ENCODE measurements at regions not wholly inside any gene's neighbourhood (a gene's known extent, or its start where the extent isn't known, plus 50 kb on each side); places are given as distances from the start of the nearest gene placed in this dataset.
"Not testable (repeated sequence)": the region's sequence is repeated elsewhere in the genome, so short reads cannot be mapped to it uniquely, and the experiment has no call there.

DNA sequence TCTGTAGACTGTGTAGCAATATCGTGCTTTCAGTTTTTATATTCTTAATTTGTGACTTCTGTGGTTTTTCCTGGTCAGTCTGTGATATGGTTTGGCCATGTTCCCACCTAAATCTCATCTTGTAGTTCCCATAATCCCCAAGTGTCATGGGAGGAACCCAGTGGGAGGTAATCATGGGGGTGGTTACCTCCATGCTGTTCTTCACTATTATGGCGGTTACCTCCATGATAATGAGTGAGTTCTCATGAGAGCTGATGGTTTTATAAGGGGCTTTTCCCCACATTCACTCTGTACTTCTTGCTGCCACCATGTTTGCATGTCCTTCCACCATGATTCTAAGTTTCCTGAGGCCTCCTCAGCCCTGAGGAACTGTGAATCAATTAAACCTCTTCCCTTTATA is 169.8 kb downstream of the LEPR start:
- no peak for DNase-seq (ENCODE audit: low read depth)

DNA sequence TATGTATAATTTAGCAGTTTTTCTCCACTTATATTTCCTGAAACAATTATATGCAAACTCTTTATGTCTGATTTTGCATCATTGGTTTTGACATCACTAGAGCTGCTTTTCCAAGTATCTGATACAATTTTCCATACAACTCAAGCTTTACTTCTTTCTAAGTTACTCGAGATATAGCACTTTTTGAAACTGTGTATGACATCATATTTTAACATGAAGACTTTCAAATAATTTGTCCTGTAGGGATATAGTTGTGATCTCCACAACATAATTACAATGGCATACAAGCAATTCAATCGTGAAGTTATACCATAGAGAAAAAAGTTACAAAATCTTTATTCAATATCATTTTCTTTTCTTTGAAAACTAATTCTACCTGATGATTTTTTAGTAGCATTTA is 173.0 kb downstream of the LEPR start:
- DNase-seq (ENCODE audit: low read depth) = no peak

DNA sequence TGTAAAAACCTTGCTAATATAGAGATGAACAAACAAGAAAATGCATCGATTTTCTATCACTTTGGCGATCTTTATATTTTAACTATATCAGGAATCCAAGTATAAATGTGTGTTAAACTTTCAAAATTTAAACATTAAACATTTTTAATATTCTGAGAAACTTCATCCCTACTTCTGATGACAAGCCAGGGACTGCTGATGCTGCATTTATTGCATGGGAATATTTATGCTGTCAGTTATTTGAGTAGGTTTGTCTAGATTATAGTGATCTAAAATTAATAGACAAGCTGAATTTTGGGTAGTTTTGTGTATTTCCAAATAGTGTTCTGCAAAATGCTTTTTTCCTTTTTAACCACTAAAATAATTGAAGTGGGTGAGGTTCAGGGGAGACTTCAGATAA is 175.3 kb downstream of the LEPR start:
- DNase-seq (ENCODE audit: low read depth) = no peak

DNA sequence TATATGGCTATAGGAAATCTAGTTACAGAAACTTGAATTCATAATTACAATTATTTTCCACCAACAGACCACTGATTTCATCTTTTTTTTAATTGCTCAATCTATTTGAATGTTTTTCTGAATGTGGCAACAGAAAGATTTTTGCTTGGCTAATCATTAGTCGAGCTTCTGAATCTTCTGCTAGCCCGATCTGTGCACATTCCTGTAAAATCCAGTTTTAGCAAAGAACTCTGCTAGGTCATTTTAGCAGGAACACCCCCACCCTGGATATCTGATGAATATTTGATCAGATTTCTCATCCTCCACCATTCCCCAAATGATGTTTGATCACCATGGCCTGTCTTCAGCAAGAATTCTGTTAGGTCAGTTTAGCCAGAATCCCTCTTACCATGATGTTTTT is 176.3 kb downstream of the LEPR start:
- no peak for DNase-seq (ENCODE audit: low read depth)

DNA sequence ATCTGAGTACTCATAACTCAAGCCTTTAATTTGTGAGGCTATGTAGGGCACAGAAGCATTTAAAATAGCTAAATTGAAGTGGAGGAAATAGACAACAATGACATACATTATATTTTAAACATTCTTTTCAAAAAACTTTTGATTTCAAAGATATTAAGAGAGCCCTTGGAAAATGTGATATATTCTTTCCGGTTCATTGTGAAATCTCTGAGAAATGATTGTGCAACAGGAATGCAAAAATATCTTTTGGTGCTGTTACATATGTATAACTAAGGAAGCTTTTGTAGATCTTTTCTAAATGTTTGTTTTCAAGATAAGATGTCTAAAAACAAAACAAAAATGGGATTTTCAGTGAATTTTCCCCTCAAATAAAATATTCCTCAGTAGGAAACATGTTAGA is 185.2 kb downstream of the LEPR start:
- DNase-seq (ENCODE audit: low read depth) = no peak

DNA sequence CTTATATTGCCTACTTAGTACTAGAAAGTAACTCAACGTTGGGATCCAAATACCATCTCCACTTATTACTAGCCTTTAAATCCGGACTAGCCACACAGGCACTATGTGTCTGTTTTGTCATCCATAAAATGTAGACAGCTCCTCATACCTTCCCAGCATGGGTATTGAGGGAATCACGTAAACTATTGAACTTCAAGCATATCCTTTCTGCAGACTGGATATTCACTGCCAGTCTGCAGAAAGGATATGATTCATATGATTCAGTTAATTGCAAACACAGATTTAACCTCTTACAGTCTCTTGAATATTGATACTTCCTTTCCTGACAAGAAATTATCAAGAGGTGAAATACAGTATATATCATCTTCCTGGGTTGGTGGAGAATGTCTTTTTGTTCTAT is 186.0 kb downstream of the LEPR start:
- no peak for DNase-seq (ENCODE audit: low read depth)

DNA sequence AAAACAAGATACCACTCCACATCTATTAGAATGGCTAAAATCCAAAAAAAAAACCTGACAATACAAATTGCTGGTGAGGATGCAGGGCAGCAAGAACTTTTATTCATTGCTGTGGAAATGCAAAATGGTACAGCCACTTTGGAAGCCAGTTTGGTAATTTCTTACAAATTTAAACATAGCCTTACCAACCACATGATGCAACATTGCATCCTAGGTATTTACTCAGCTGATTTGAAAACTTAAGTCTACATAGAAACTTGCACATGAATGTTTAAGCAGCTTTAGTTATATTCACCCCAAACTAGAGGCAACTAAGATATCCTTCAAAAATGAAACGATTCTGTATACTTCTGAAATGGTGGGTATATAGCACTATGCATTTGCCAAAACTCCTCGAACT is 178.8 kb upstream of the PDE4B start:
- DNase-seq (ENCODE audit: low read depth) = no peak

DNA sequence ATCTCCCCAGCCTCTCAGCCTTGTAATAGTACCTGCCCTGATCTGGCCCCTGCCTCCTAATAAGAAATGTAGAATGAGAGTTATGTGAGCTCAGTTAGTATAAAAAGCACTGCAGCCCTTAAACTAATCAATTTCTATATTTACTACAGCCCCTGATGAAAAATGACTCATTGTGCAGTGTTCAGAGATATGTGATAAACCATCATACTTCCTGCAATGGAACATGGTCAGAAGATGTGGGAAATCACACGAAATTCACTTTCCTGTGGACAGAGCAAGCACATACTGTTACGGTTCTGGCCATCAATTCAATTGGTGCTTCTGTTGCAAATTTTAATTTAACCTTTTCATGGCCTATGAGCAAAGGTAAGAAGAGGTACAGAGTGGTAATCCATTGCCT is 176.8 kb upstream of the PDE4B start:
- DNase-seq (ENCODE audit: low read depth) = no peak

DNA sequence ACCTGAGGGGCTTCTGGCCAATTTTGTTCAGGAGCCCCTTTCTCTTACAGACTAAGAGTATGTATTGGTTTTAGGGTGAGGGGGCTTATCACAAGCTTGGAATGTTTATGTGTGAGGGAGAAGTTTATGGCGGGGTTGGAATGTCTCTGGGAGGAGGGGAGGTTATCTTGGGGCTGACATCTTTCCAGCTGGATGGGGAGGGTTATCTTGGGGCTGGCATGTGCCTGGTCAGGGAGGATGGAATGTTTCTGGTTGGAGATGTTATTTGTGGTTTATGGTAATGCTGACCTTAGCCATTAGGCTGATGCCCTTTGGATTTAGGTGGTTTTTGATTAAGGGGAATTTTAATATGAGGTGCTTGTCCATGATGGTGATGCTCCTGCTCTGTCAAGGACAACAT is 171.0 kb upstream of the PDE4B start:
- DNase-seq (ENCODE audit: low read depth) = not testable (repeated sequence)

DNA sequence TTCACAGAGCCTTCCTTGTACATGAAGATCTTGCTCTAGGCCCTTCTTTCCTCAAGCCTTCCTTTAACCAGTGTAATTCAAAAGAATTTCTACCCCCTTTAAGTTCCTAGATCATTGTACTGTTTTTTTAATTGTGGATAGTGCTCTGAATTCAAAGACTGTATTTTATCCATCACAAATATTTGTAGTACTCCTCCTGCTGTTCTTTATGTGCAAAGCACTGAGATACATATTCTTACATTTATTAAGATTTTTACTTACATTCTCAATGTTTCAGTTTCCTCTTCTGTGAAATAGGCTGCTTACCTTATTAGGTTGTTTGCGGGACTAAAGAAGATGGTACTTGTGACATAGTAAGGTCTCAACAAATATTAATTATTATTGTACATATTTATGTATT is 168.8 kb upstream of the PDE4B start:
- no peak for DNase-seq (ENCODE audit: low read depth)

DNA sequence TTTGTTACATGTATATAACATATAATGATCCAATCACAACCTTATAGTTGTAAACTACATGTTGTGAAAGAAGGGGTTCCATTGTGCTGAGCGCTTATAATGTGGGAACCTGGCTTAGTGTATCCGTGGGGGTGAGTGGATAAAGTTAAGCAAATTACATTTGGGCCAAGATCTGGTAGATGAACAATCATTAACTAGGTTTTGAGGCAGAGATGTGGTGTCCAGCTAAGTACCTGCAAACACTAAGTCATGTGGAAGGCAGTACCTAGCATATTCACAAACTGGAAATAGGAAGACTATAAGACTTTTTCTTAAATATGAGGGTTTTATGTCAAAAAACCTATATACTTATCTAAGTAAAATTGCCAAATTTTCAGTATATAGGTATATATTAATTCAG is 167.2 kb upstream of the PDE4B start:
- no peak for DNase-seq (ENCODE audit: low read depth)

DNA sequence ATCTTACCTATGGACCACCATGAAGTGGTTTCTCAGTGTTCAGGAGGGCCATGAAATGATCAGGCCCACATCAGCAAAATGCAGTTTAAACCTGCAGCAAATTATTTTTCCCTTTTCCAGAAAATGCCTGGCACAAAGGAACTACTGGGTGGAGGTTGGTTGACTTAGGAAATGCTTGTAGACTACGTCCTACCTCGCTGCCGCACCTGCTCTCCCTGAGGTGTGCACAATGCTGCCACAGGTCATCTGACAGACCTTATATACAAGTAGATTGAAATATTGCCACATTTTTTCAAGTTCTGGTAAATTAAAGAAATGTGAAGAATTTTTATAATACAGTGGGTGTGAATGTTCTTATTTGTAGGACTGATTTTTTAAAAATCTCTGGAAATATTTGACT is 166.7 kb upstream of the PDE4B start:
- no peak for DNase-seq (ENCODE audit: low read depth)

DNA sequence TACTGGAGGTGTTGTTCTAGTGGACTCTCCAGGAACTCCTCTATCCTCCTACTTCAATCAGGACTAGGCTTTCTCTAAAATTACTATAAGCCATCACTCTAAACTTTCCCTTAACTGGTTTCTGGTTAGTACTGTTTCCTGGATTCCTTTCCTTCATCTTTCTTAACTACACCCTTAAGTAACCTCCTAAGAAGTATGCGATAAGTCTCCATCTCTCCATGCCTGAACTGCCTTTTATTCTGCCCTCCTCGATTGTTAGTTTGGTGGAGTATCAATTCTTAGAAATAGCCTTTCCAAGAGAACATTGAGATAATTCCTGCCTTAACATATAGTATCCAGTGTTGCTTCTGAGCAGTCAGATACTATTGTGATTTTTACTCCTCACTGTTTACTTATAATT is 162.9 kb upstream of the PDE4B start:
- no peak for DNase-seq (ENCODE audit: low read depth)

DNA sequence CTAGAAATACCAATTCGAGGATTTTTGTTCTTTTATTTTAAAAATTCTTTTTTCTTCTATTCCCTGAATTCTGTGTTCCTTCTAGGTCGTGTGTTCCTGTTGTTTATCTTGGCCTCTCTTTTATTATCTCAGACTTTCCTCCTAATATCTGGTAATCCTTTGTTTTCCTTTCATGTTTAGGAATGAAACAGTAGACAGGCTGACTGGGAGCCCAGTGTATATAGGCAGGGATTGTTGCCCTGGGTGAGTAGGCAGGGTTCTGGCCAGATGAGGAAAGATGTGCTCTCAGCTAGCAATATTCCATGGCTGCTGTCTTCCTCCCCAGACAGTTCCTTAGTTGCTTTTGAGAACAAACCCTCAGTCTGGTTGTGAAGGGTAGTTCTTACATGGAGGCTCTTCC is 161.8 kb upstream of the PDE4B start:
- DNase-seq (ENCODE audit: low read depth) = no peak

DNA sequence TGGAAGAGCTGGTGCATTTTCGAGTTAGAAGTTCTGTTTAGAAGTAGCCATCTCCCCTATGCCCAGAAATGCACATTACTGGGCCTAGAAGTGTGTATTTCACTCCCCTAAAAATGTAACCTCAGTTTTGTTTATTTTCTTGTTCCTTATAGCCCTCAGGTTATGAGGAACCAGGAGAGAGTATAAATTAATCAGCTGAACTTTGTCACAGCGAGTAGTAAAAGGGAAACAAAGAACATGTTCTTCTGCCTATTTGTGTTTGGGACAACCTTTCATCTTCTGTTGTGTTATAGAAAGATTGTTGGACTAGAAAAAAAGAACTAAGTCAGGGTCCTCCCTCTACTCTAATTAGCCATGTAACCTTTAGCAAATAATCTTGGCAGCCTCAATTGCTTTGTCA is 160.5 kb upstream of the PDE4B start:
- DNase-seq (ENCODE audit: low read depth) = no peak

DNA sequence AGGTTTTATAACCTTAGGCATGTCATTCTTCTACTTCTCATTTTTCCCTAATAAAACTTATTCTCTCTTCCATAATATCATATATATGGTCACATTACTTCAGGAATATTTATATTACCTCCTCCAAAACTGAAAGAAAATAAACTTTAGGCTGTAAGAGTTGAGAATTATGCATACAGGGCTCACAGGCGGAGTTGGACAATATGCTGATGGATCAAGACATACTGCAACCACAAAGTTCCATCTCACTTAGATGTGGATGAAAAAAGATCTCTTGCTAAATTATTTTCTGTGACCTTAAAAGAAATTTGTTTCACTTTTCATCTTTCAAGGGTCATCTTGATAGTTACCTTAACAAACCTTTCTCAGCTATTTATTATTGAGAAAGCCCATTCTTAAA is 152.6 kb upstream of the PDE4B start:
- DNase-seq (ENCODE audit: low read depth) = no peak

DNA sequence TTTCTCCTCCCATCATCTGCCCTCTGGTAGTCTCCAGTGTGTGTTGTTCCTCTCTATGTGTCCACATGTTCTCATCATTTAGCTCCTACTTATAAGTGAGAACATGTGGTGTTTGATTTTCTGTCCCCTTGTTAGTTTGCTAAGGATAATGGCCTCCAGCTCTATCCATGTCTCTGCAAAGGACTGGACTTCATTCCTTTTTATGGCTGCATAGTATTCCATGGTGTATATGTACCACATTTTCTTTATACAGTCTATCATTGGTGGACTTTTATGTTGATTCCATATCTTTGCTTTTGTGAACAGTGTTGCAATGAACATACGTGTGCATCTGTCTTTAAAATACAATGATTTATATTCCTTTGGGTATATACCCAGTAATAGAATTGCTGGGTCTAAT is 143.5 kb upstream of the PDE4B start:
- DNase-seq (ENCODE audit: low read depth) = not testable (repeated sequence)

DNA sequence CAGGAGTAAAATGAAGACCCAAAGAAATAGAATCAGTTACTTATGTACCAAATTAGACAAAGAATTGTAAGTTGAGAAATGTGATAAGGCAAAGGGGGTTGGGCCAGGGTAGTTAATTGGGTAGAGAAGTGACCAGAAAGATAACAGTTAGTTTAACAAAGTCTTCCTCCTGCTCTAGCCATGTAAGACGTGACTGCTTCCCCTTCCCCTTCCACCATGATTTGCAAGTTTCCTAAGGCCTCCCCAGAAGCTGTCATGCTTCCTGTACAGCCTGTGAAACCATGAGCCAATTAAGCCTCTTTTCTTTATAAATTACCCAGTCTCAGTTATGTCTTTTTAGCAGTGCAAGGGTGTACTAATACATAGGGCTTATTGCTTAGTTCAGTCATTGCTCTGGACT is 142.0 kb upstream of the PDE4B start:
- DNase-seq (ENCODE audit: low read depth) = no peak

DNA sequence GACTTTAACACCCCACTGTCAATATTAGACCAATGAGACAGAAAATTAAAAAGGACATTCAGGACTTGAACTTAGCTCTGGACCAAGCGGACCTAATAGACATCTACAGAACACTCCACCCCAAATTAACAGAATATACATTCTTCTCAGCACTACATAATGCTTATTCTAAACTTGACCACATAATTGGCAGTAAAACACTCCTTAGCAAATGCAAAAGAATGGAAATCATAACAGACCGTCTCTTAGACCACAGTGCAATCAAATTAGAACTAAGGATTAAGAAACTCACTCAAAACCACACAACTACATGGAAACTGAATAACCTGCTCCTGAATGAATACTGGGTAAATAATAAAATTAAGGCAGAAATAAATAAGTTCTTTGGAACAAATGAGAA is 138.2 kb upstream of the PDE4B start:
- not testable (repeated sequence) for DNase-seq (ENCODE audit: low read depth)

DNA sequence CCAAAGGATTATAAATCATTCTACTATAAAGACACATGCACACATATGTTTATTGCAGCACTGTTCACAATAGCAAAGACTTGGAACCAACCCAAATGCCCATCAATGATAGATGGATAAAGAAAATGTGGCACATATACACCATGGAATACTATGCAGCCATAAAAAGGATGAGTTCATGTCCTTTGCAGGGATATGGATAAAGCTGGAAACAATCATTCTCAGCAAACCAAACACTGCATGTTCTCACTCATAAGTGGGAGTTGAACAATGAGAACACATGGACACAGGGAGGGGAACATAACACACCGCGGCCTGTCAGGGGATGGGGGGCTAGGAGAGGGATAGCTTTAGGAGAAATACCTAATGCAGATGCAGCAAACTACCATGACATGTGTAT is 135.1 kb upstream of the PDE4B start:
- not testable (repeated sequence) for DNase-seq (ENCODE audit: low read depth)

DNA sequence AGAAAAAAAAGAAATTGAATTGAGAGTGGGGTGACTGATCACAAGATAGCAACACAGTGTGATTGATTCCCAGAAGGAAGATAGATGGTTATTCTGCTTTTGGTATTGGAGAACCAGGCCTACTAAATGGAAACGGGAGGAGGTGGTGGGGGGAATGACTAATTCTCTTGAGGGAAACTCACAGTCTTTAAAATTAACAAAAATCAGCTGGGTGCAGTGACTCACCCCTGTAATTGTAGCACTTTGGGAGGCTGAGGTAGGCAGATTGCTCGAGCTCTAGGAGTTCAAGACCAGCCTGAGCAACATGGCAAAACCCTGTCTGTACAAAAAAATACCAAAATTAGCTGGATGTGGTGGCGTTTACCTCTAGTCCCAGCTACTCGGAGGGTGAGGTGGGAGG is 134.6 kb upstream of the PDE4B start:
- no peak for DNase-seq (ENCODE audit: low read depth)

DNA sequence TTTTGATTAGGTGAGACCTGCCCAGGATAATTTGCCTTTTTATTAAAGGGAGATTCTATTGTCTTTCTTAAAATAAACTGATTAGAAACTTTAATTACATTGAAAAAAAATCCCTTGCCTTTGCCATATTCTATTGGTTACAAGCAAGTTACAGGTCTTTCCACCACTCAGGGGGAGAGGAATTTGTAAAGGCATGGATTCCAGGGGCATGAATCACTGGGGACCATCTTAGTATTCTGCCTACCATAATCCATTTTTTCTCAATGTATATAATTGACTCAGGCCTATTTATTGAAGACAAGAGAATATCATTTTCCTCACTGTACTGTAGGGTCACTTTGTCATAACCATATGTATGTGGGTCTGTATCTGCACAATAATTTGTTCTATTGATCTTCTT is 124.3 kb upstream of the PDE4B start:
- no peak for DNase-seq (ENCODE audit: low read depth)

DNA sequence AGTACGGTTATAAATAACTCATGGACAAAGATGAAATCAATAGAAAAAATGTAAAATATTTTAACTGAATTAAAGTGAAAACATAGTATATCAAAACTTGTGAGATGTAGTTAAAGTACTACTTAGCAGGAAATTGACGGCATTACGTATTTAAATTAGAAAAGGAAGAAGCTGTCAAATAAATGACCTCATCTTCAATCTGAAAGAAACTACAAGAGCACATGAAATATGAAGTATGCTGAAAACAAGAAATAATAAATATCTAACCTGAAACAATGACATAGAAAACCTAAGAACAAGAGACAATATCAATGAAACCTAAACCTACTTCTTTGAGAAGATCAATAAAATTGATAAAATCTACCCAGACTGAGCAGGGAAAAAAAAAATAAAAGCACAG is 122.2 kb upstream of the PDE4B start:
- DNase-seq (ENCODE audit: low read depth) = no peak

DNA sequence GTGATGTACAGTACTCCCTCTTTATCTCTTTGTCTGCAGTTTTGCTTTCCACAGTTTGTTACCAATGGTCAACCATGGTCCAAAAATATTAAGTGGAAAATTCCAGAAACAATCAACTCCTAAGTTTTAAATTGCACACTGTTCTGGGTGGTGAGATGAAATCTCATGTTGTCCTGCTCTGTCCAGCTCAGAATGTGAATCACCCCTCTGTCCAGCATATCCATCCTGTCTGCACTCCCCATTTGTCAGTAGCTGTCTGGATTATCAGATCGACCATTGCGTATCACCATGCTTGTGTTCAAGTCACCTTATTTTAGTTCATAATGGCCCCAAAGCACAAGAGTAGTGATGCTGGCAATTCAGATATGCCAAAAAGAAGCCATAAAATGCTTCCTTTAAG is 118.2 kb upstream of the PDE4B start:
- no peak for DNase-seq (ENCODE audit: low read depth)

DNA sequence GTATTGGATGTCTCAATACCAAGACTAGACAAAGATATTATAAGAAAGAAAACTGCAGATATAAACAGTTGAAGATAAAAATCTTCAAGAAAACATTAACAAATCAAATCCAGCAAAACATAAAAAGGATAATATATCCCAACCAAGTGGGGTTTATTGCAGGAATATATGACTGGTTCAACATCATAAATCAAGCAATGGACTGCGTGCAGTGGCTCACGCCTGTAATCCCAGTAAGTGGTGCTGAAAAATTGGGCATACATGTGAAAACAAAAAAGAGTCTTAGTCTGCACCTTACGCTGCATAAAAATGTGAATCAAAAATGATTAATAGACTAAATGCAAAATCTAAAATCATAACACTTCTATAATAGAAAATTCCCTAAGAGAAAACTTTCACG is 112.9 kb upstream of the PDE4B start:
- no peak for DNase-seq (ENCODE audit: low read depth)

DNA sequence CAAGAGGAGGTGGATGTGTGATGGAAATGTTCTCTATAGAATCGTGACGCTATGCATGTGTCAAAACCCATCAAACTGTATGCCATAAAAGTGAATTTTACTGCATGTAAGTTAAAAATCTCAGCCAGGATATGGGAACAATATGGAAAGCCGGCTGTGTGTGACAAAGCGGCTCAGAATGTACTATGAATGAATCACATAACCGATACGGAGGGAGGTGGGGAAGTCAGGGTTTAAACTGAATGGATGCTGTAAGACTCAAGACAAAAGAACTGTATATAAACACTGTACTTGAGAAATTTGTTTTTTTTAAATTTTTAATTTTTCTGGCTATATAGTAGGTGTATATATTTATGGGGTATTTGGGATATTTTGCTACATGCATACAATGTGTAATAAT is 111.6 kb upstream of the PDE4B start:
- DNase-seq (ENCODE audit: low read depth) = no peak

Measured in stimulated activated CD4-positive, alpha-beta T cell treated with anti-CD3 and anti-CD28 coated beads, Interleukin-2, amount 100 ng/mL, for 4 hours (primary cell).